CD4-positive, alpha-beta T cell (primary cell): ENCODE measurements at regions not wholly inside any gene's neighbourhood (a gene's known extent, or its start where the extent isn't known, plus 50 kb on each side); places are given as distances from the start of the nearest gene placed in this dataset.

Experiments
- ATAC-seq: fragments of 200-7000 bp; cut with Tn5 transposase; one replicate; pipeline ENCODE4 v1.10.0; 2022; ENCODE audit warnings: mild to moderate bottlenecking; ENCODE audit not compliant: poor library complexity
- CTCF ChIA-PET: fragments of 350-600 bp; sonication (Branson Sonifier 250); formaldehyde crosslinking; loops from one replicate; lab custom pipeline; 2021; ENCODE audit warnings: antibody characterized with exemption, inconsistent platforms; lab: Charles Lee
- POLR2A ChIA-PET: fragments of 350-600 bp; sonication (Branson Sonifier 250); formaldehyde crosslinking; loops from one replicate; lab custom pipeline; 2021; ENCODE audit warnings: antibody characterized with exemption, inconsistent platforms; lab: Charles Lee
- DNase-seq, 14 experiments: peaks; one replicate each; pipeline ENCODE4 v3.0.0-alpha.2; 2013 to 2020; ENCODE audit warnings: mixed read lengths in 2 of 14
- H3K27ac ChIP-seq, 2 donors: one replicate each; pipeline versions ENCODE4 v1.5.1 to v1.7.0; 2013; ENCODE audit warnings: low read length in 2 of 2, low read depth in 1 of 2, mild to moderate bottlenecking in 1 of 2
- H3K27me3 ChIP-seq, 2 experiments: 1 replicate in 1 of 2; 2 replicates in 1 of 2; pipeline versions ENCODE4 v1.6.1 to v1.7.0; 2013; ENCODE audit warnings: low read length in 2 of 2, control low read depth in 1 of 2, mild to moderate bottlenecking in 1 of 2, moderate library complexity in 1 of 2; ENCODE audit not compliant: insufficient read depth in 2 of 2, control insufficient read depth in 1 of 2
- H3K36me3 ChIP-seq: one replicate; pipeline ENCODE4 v1.6.1; 2013; ENCODE audit warnings: low read length, control low read depth; ENCODE audit not compliant: insufficient read depth
- H3K4me1 ChIP-seq: one replicate; pipeline ENCODE4 v1.6.1; 2013; ENCODE audit warnings: low read length, control low read depth; ENCODE audit not compliant: insufficient read depth
- H3K4me3 ChIP-seq: one replicate; pipeline ENCODE4 v1.5.1; 2013; ENCODE audit warnings: mild to moderate bottlenecking, low read length, moderate library complexity
- H3K9me3 ChIP-seq, 2 experiments: 1 replicate in 1 of 2; 2 replicates in 1 of 2; pipeline versions ENCODE4 v1.6.1 to v1.7.0; 2013; ENCODE audit warnings: low read length in 2 of 2, mild to moderate bottlenecking in 2 of 2, control low read depth in 1 of 2, moderate library complexity in 1 of 2; ENCODE audit not compliant: control insufficient read depth in 1 of 2, insufficient read depth in 1 of 2
- H3K27ac Mint-ChIP-seq: one replicate; pipeline ENCODE4 v1.8.0; 2020; ENCODE audit warnings: mixed read lengths
- H3K27me3 Mint-ChIP-seq: one replicate; pipeline ENCODE4 v1.8.0; 2021; ENCODE audit warnings: mixed read lengths
- H3K36me3 Mint-ChIP-seq: one replicate; pipeline ENCODE4 v1.8.0; 2021; ENCODE audit warnings: low read depth, mixed read lengths
- H3K4me1 Mint-ChIP-seq: one replicate; pipeline ENCODE4 v1.8.0; 2021; ENCODE audit warnings: low read depth, mixed read lengths
- H3K4me3 Mint-ChIP-seq: one replicate; pipeline ENCODE4 v1.8.0; 2020; ENCODE audit warnings: mild to moderate bottlenecking, mixed read lengths
- H3K9me3 Mint-ChIP-seq: one replicate; pipeline ENCODE4 v1.8.0; 2020; ENCODE audit warnings: mixed read lengths
- CTCF ChIP-seq: fragments of 200-600 bp; IDR thresholded peaks from one replicate; pipeline ENCODE4 v1.8.0; 2022; ENCODE audit warnings: antibody characterized with exemption, mild to moderate bottlenecking
- intact Hi-C, 2 experiments: fragments of 100-400 bp; cut with DNase I in 1 of 2; cut with micrococcal nuclease in 1 of 2; formaldehyde crosslinking; loops; one replicate each; pipeline versions ENCODE4 v1.15.1 to v1.9.0; 2023 to 2025; cut with DNase I, micrococcal nuclease

GRCh38 chr16:55133654-55134053 lies 190.3 kb upstream of the IRX6 start:
- no peaks in the 10 kb centered on the region for H3K36me3 ChIP-seq
- DNase-seq (no peak), ATAC-seq (no peak)
- no peaks in the 10 kb centered on the region for H3K27me3 ChIP-seq
- no peak for TF ChIP-seq CTCF
- no peak overlapping the region for H3K27ac Mint-ChIP-seq
- H3K4me3 ChIP-seq = no peak overlapping the region
- no peaks in the 10 kb centered on the region for H3K4me1 Mint-ChIP-seq
- no peaks in the 10 kb centered on the region for H3K9me3 Mint-ChIP-seq
- H3K4me1 ChIP-seq = no peaks in the 10 kb centered on the region
- no peaks in the 10 kb centered on the region for H3K27me3 Mint-ChIP-seq
- POLR2A ChIA-PET = no interaction called here
- intact Hi-C loops = no loop called here
- CTCF ChIA-PET = no interaction called here
- H3K27ac ChIP-seq = no peak overlapping the region
- H3K9me3 ChIP-seq = peaks cover 0 to 18% of the 10 kb centered on the region in 2 experiments
- H3K4me3 Mint-ChIP-seq = no peak overlapping the region
- H3K36me3 Mint-ChIP-seq = no peaks in the 10 kb centered on the region

- Mint-ChIP-seq H3K9me3 (no peaks in the 10 kb centered on the region), H3K4me3 (no peak overlapping the region), H3K4me1 (no peaks in the 10 kb centered on the region), H3K27me3 (no peaks in the 10 kb centered on the region), H3K27ac (no peak overlapping the region), H3K36me3 (no peaks in the 10 kb centered on the region)
- TF ChIP-seq CTCF = no peak
- ChIA-PET CTCF (no interaction called here), POLR2A (no interaction called here)
- H3K27ac ChIP-seq = no peak overlapping the region
- H3K9me3 ChIP-seq = peaks cover 0 to 12% of the 10 kb centered on the region in 2 experiments
- no peaks in the 10 kb centered on the region for H3K36me3 ChIP-seq
- ATAC-seq = no peak
- DNase-seq = no peak
- intact Hi-C loops = no loop called here
- no peaks in the 10 kb centered on the region for H3K4me1 ChIP-seq
- H3K27me3 ChIP-seq = no peaks in the 10 kb centered on the region
- H3K4me3 ChIP-seq = no peak overlapping the region
Observed at GRCh38 chr16:55136356-55137150, 187.4 kb upstream of the IRX6 start.

GRCh38 chr16:55138298-55138697 lies 185.7 kb upstream of the IRX6 start:
- intact Hi-C loops = no loop called here
- H3K27me3 ChIP-seq = no peaks in the 10 kb centered on the region

More at GRCh38 chr16:55138298-55138697, 185.7 kb upstream of the IRX6 start:
- Mint-ChIP-seq H3K4me3 (no peak overlapping the region), H3K27ac (no peak overlapping the region), H3K36me3 (no peaks in the 10 kb centered on the region), H3K27me3 (no peaks in the 10 kb centered on the region), H3K4me1 (no peaks in the 10 kb centered on the region), H3K9me3 (no peaks in the 10 kb centered on the region)
- H3K4me1 ChIP-seq = no peaks in the 10 kb centered on the region
- no peak overlapping the region for H3K27ac ChIP-seq
- H3K9me3 ChIP-seq = peaks cover 0 to 7% of the 10 kb centered on the region in 2 experiments
- TF ChIP-seq CTCF = no peak
- no peaks in the 10 kb centered on the region for H3K36me3 ChIP-seq
- DNase-seq (no peak), ATAC-seq (no peak)
- ChIA-PET CTCF (no interaction called here), POLR2A (no interaction called here)
- H3K4me3 ChIP-seq = no peak overlapping the region
